AG04450 (cell line): ENCODE measurements at regions not wholly inside any gene's neighbourhood (a gene's known extent, or its start where the extent isn't known, plus 50 kb on each side); places are given as distances from the start of the nearest gene placed in this dataset.

Experiments used
- CTCF ChIA-PET: fragments of 300-600, 350-600 bp; formaldehyde crosslinking; extraction: SDS; loops from one replicate; lab custom pipeline; 2022; ENCODE audit warnings: antibody characterized with exemption, inconsistent platforms; lab: Charles Lee
- POLR2A ChIA-PET: fragments of 350-600 bp; formaldehyde crosslinking; extraction: SDS; loops from one replicate; lab custom pipeline; 2021; ENCODE audit warnings: antibody characterized with exemption, inconsistent platforms; lab: Yijun Ruan, JAX
- DNase-seq: peaks from one replicate; pipeline ENCODE4 v3.0.0-alpha.2; 2011; ENCODE audit warnings: low read depth, low spot score
- H3K27ac ChIP-seq: one replicate; pipeline ENCODE4 v1.5.1; 2012; ENCODE audit warnings: low read depth, low read length, control low read depth
- H3K27me3 ChIP-seq: one replicate; pipeline ENCODE4 v1.6.0; 2012; ENCODE audit warnings: low read length; ENCODE audit not compliant: control insufficient read depth, insufficient read depth
- H3K4me3 ChIP-seq: 2 replicates; pipeline ENCODE4 v1.5.1; 2011; ENCODE audit warnings: mild to moderate bottlenecking, low read depth, low read length, control low read depth
- H3K9me3 ChIP-seq: 2 replicates; pipeline ENCODE4 v1.5.1; 2012; ENCODE audit warnings: low read length; ENCODE audit not compliant: control insufficient read depth, insufficient read depth
- TF ChIP-seq, protein P1 (sequence below): IDR thresholded peaks from 2 replicates; pipeline ENCODE4 v1.5.1; 2011; ENCODE audit warnings: low read depth, low read length, control low read depth, inconsistent platforms

DNA sequence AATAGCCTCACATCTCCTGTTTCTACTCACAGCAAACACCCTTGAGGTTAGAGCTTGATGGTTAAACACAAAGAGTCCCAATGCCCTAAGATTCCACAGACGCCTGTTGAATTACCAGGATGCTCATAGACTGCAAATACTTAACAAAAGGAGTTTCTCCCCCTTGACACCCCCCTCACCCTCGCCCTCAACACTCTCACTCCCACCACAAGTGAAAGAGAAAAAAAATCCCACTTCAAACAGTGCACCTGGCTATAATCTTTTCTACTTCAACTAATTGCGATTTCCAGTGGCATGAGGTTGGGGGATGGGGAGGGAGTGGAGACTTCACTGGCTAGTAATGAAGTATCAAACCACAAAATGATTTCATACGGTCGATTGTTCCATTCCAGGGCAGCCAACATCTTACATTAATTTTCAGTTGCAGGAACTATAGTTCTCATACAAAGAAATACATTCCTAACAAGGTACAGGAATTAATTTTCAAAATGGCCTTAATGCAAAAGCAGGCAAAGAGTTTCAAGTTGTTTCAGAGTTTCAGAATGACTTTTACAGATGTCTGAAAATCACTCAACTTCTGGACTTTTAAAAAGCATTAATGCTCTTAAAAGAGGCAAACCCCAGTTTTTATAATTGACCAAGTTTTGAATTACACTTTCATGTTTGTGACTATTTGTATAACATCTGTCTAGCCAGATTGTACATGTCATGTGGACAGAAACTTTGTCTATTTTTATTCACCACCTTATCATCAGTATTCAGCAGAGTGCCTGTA, 390.7 kb downstream of the C12orf75 start:
- Histone ChIP-seq H3K9me3 (no peaks in the 10 kb centered on the region), H3K27me3 (peaks cover 4% of the 10 kb centered on the region), H3K27ac (no peak overlapping the region), H3K4me3 (no peak overlapping the region)
- DNase-seq: no peak
- CTCF ChIA-PET: no interaction called here
- POLR2A ChIA-PET: no interaction called here
- TF ChIP-seq, protein P1, sequence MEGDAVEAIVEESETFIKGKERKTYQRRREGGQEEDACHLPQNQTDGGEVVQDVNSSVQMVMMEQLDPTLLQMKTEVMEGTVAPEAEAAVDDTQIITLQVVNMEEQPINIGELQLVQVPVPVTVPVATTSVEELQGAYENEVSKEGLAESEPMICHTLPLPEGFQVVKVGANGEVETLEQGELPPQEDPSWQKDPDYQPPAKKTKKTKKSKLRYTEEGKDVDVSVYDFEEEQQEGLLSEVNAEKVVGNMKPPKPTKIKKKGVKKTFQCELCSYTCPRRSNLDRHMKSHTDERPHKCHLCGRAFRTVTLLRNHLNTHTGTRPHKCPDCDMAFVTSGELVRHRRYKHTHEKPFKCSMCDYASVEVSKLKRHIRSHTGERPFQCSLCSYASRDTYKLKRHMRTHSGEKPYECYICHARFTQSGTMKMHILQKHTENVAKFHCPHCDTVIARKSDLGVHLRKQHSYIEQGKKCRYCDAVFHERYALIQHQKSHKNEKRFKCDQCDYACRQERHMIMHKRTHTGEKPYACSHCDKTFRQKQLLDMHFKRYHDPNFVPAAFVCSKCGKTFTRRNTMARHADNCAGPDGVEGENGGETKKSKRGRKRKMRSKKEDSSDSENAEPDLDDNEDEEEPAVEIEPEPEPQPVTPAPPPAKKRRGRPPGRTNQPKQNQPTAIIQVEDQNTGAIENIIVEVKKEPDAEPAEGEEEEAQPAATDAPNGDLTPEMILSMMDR: no peak

DNA sequence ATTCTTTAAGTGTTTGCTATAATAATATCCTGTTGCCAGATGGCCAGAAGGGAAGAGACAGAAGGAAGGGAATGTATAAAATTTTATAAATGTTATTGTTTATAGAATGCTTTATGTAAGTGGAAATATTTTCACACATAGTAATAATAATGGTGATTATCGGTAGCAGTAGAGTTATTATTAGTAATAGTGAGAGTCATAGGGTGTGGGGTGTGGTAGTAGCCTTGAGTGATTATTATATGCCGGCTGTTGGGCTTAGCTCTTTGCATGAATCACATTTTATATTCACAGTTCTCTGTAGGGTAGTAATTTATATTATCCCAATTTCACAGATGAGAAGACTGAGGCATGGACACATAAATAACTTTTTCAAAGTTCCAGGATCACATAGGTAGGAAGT, 391.4 kb downstream of the C12orf75 start:
- no peak overlapping the region for H3K27ac ChIP-seq
- peaks cover under 1% of the 10 kb centered on the region for H3K27me3 ChIP-seq
- CTCF ChIA-PET: no interaction called here
- TF ChIP-seq, protein P1: no peak
- DNase-seq: no peak
- POLR2A ChIA-PET: no interaction called here
- H3K9me3 ChIP-seq: no peaks in the 10 kb centered on the region
- no peak overlapping the region for H3K4me3 ChIP-seq

DNA sequence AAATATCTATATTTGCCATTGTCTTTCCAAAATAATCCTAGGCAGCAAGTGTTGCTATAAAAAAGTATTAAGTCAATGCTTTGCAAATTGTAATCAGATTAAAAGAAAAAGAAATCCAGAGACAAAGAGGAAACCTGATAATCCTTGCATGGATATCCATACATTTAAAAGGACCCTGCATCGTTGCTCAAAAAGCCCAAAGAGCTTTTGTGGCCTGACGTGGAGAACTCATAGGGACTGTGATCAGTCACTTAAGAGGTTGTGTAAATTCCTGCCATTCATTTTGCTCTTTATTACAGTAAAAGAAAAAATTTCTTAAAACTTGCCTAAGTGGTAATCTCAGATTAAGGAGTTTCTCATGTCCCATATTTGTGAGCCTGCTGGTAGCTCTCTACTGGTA, 392.6 kb downstream of the C12orf75 start:
- TF ChIP-seq, protein P1: no peak
- ChIA-PET POLR2A (no interaction called here), CTCF (interaction anchor here (1.8 kb wide), 1 partner anchor 17 kb away, joined by 6 read pairs; no protein-coding TSS in a partner anchor)
- H3K4me3 ChIP-seq: no peak overlapping the region
- no peak overlapping the region for H3K27ac ChIP-seq
- H3K27me3 ChIP-seq: no peaks in the 10 kb centered on the region
- no peaks in the 10 kb centered on the region for H3K9me3 ChIP-seq
- DNase-seq: no peak

DNA sequence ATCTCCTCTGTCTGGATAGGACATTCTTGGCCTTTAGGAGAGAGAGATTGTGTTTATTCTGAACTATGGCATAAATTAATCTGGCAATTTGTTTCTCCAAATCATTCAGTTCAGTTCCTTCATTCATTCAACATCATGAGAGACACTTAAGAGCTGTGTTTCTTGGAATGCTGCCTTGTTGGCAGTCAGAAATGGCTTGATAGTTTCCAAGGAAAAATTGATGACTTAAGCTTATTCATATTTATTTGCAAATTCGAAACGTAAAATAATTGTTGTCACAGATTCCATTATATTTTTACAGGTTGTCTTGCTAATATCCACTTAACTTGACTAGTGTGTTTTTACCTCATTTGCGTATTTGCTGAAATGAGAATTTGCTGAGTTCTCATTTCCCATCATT, 393.0 kb downstream of the C12orf75 start:
- TF ChIP-seq, protein P1: no peak
- Histone ChIP-seq H3K27me3 (no peaks in the 10 kb centered on the region), H3K9me3 (no peaks in the 10 kb centered on the region), H3K4me3 (no peak overlapping the region), H3K27ac (no peak overlapping the region)
- DNase-seq: no peak
- POLR2A ChIA-PET: no interaction called here
- CTCF ChIA-PET: interaction anchor here (1.8 kb wide), 1 partner anchor 17 kb away, joined by 6 read pairs; no protein-coding TSS in a partner anchor

DNA sequence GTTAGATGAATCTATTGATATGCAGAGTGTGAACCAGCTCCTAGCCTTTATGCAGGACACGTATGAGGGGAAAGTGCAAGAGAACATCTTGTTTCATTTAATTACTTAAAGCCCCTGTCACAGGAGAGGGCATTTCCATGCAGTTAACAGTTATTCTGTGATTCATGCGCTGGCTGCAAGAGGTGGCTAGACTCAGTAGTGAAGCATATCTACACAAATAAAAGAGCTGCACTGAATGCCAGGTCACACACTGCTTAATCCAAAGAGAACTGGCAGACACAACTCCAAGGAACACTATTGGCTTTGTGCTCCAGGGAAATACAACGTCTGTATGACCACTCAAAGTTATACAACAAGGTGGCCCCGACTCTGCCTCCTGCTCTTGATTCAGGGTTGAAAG, 394.1 kb downstream of the C12orf75 start:
- H3K9me3 ChIP-seq: no peaks in the 10 kb centered on the region
- ChIA-PET POLR2A (no interaction called here), CTCF (interaction anchor here (1.8 kb wide), 1 partner anchor 18 kb away, joined by 6 read pairs; no protein-coding TSS in a partner anchor)
- no peak overlapping the region for H3K4me3 ChIP-seq
- TF ChIP-seq, protein P1: no peak
- no peaks in the 10 kb centered on the region for H3K27me3 ChIP-seq
- no peak overlapping the region for H3K27ac ChIP-seq
- no peak for DNase-seq
